Stimulated activated CD4-positive, alpha-beta T cell treated with anti-CD3 and anti-CD28 coated beads, Interleukin-2, amount 100 ng/mL, for 4 hours (primary cell): ENCODE measurements at regions not wholly inside any gene's neighbourhood (a gene's known extent, or its start where the extent isn't known, plus 50 kb on each side); places are given as distances from the start of the nearest gene placed in this dataset.

Source experiments
- DNase-seq: peaks from one replicate; pipeline ENCODE4 v3.0.0-alpha.2; 2020; ENCODE audit warnings: low read depth

DNA sequence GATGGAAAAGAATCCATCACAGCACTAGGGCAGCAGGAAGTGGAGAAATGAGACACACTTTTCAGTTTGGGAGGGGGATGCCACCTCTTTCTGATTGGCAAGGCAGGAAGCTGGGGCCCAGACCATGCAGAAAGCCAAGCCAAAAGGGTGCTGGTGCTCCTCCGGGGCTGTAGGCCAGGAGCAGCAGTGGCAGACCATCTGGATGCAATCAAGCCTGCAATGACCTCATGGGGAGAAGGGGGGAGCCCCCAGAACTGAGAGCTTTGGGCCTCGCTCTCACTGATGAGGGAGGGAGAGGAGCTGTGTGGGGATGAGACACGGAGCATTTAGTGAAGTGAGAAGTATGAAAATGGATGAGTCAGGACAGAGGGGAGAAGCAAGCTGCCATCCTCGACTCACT, 141.3 kb upstream of the NALF2 start:
- no peak for DNase-seq

GRCh38 chrX:69362354-69362753, 141.8 kb upstream of the NALF2 start:
- DNase-seq = no peak

GRCh38 chrX:69361311-69361845, 142.7 kb upstream of the NALF2 start:
- DNase-seq = no peak

- DNase-seq = no peak
These were observed 146.8 kb upstream of the NALF2 start for GRCh38 chrX:69357317-69357716.

DNA sequence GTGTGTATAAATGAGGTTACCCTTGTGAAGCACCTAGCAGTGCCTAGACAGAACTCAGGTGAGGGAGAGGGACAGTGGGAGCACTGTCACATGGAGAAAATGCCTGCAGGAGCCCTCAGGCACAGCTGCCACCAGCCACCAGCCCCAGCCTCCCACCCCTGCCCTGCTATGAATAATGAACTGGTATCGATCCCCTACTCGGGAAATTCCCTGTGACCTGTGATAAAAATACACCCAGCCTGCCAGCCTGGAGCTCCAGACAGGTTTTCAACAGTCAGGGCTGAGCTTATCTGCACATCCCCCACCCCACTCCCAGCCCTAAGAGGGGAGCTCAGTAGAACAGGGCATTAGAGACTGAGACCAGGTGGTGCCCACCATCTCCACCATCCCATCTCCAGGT, 159.6 kb upstream of the PJA1 start:
- no peak for DNase-seq

GRCh38 chrX:69323786-69324720, 158.8 kb upstream of the PJA1 start:
- DNase-seq = no peak

GRCh38 chrX:69321789-69322188, 156.5 kb upstream of the PJA1 start:
- DNase-seq = no peak

GRCh38 chrX:69321006-69321655, 155.9 kb upstream of the PJA1 start:
- DNase-seq = no peak

- no peak for DNase-seq
These were observed 154.9 kb upstream of the PJA1 start for GRCh38 chrX:69320116-69320515.

DNA sequence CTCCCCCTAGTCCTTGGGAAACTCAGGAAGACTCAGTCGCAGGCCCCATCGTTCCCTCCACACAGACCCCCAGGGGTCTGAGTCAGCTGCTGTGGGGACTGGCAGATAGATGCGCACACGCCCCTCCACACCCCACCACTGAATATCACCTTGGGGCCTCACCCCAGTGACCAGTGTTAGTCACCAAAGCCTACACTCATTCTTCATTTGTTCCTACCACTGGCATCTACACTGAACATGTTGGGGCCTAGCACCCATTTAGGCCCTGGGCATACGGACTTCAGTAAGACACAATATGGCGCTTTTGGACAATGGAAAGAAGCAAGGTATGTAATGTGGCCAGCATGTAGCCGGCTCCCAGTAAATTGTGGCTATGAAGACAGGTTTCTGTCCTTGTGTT, 154.1 kb upstream of the PJA1 start:
- no peak for DNase-seq

DNA sequence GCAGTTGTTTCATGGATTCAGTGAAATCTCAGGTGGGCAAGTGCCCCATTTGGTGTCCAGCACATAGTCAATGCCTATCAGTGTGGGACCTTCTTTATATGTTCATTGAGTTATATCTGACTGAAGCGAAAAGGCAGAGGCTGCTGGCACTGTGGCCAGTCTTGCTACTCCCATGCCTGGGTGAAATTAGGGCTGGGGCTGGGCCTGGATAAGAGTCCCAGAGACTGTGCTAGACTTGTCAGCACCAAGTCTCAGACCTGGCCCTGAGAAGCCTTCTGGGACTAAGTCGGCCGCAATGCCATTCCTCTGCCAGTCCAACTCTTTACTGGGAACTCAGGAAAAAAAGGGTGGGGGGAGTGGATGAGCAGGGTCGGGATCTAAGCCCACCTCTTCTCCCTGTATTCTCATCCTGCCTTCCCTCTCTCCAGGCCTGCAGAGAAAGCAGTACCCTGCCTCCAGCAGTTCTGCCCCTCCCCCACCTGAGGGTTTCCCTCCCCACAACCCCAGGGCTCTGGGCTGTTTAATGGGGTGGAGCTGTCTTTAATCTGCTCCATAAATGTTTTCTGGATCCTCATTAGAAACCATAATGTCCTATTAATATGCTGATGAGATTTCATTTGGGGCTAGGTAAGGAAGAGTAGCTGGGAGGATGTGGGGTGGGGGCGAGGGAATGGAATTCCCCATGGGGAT, 153.5 kb upstream of the PJA1 start:
- DNase-seq = no peak

DNA sequence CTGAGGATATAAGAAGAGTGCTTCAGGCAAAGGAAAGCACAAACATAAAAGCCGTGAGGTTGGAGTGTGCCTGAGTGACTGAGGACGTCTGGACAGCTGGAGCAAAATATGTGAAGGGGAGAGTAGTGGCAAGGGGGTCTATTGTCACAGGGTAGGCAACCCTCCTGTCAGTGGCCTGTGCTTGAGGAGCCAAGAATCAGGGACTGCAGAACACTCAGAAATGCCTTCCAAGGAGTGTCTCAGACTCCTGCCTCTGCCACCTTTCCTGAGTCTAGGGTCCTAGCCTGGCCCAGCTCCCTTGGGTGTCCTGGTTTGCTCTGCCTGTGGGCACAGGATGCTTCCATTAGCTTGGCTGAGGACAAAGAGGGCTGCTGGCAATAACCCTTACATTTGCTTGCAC, 152.5 kb upstream of the PJA1 start:
- DNase-seq = no peak

GRCh38 chrX:69314436-69315348, 149.4 kb upstream of the PJA1 start:
- DNase-seq = no peak

DNA sequence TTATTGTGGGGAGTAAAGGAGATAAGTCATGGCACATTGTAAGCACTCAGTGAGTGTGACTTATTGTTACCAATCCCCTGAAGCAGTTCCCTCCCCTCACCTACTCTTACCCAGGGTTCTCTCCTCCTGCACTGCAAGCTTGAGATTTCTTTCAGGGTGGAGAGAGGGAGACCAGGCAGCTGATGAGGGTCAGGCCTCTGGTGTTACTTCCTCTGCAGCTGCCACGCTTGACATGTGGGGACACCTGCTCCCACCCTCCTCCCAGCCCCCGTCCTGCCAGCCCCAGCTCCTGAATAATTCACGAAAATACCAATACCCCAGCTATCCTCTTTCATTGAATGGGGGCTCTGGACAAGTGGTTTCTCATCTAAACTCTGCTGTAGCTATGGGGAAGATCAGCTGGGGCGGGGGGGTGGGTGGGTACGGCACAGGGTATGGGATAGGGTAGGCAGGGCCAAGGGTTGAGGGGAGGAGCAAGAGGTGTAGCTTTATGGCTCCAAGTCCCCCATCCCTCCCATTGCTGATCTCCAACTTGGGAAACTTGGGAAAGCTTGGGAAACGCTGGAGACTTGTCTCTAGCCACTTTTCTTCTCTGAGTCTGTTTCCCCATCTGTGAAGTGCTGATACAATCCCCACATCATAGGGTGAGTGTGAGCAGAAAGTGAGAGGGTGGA, 148.5 kb upstream of the PJA1 start:
- DNase-seq = no peak

- DNase-seq = no peak
These were observed 146.8 kb upstream of the PJA1 start for GRCh38 chrX:69311936-69312670.

DNA sequence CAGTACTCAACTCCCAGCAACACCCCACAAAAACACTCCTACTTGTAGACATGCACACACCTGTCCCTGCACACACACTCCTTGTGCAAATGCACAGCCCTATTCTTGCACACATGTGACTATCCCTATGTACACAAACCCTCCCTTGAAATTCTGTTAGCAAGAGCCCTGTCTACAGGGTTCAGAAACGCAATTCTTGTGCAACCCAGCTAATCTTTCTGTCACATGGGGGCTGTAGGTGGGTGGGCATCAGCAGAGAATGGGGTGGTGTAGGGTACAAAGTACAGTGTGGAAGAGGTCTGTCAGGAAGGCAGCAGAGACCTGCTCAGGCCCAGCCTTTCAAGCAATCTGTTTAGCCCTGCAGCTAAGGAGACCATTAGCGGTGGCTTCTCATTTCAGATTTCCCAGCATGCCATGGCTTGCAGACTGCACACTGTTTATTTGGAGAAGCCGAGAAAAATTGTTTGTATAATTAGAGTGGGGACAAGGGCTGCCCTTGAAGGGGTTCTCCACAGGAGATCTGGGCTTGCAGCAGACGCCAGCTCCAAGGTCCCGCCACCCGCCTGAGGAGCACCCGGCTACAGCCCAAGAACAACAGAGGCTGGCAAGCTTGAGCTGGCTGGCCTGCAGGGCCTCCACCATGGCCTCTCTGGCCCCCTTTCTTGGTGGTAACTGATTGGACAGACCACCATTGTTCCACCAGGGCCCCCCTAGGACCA, 144.0 kb upstream of the PJA1 start:
- DNase-seq = no peak

- DNase-seq = no peak
These were observed 142.5 kb upstream of the PJA1 start for GRCh38 chrX:69307756-69308155.

- no peak for DNase-seq
These were observed 141.8 kb upstream of the PJA1 start for GRCh38 chrX:69307029-69307428.

- no peak for DNase-seq
These were observed 140.8 kb upstream of the PJA1 start for GRCh38 chrX:69306063-69306404.
